H1 (cell line): ENCODE measurements at regions not wholly inside any gene's neighbourhood (a gene's known extent, or its start where the extent isn't known, plus 50 kb on each side); places are given as distances from the start of the nearest gene placed in this dataset.

Experiments used
- CTCF ChIA-PET: fragments of 300-600 bp; sonication (Branson Sonifier 250); formaldehyde crosslinking; loops from one replicate; lab custom pipeline; 2021; ENCODE audit not compliant: partially characterized antibody; lab: Charles Lee
- POLR2A ChIA-PET: fragments of 300-600 bp; sonication (Branson Sonifier 250); formaldehyde crosslinking; loops from one replicate; lab custom pipeline; 2021; ENCODE audit warnings: inconsistent platforms; ENCODE audit not compliant: partially characterized antibody; lab: Charles Lee
- DNase-seq, 2 experiments: peaks; one replicate each; pipeline versions ENCODE4 v3.0.0 to v3.0.0-alpha.2; 2010 to 2022; ENCODE audit warnings: low spot score in 2 of 2, low read depth in 1 of 2, mixed read lengths in 1 of 2
- FAIRE-seq: peaks from 2 replicates; lab custom pipeline; 2011; peaks lifted over from hg19 to GRCh38; lab: Jason Lieb, UNC
- H2AFZ ChIP-seq: 2 replicates; pipeline ENCODE4 v1.8.1; 2012; ENCODE audit warnings: low read length, inconsistent platforms
- H2AK5ac ChIP-seq: 2 replicates; pipeline ENCODE4 v1.6.1; 2013; ENCODE audit warnings: low read depth, low read length
- H2BK120ac ChIP-seq: replicated peaks from 2 replicates; pipeline ENCODE3; 2013; ENCODE audit warnings: low read depth, low read length, inconsistent platforms
- H2BK12ac ChIP-seq: 2 replicates; pipeline ENCODE4 v1.6.1; 2013; ENCODE audit warnings: low read depth, low read length
- H2BK15ac ChIP-seq: 2 replicates; pipeline ENCODE4 v1.6.1; 2013; ENCODE audit warnings: low read length
- H2BK20ac ChIP-seq: 2 replicates; pipeline ENCODE4 v1.6.1; 2013; ENCODE audit warnings: low read length
- H2BK5ac ChIP-seq: 2 replicates; pipeline ENCODE4 v1.6.1; 2013; ENCODE audit warnings: low read depth, low read length
- H3K14ac ChIP-seq: 2 replicates; pipeline ENCODE4 v1.6.1; 2013; ENCODE audit warnings: inconsistent platforms; ENCODE audit not compliant: insufficient read length
- H3K18ac ChIP-seq: 2 replicates; pipeline ENCODE4 v1.6.1; 2013; ENCODE audit warnings: low read length; ENCODE audit errors: extremely low read depth
- H3K23ac ChIP-seq: 2 replicates; pipeline ENCODE4 v1.6.1; 2013; ENCODE audit warnings: inconsistent platforms; ENCODE audit not compliant: insufficient read length
- H3K23me2 ChIP-seq: 2 replicates; pipeline ENCODE4 v1.6.1; 2013; ENCODE audit warnings: low read depth, low read length
- H3K27ac ChIP-seq: 2 replicates; pipeline ENCODE4 v1.6.1; 2011; ENCODE audit warnings: low read depth, low read length, inconsistent platforms
- H3K27me3 ChIP-seq, 4 experiments: replicated peaks in 1 of 4; 1 replicate in 1 of 4; 2 replicates in 3 of 4; pipeline versions ENCODE4 v1.6.1 to v1.8.1; 2011 to 2013; ENCODE audit warnings: low read length in 3 of 4, mild to moderate bottlenecking in 3 of 4, inconsistent platforms in 2 of 4, mixed read lengths in 2 of 4, moderate library complexity in 1 of 4; ENCODE audit not compliant: control insufficient read depth in 3 of 4, insufficient read depth in 3 of 4; ENCODE audit errors: extremely low read depth in 1 of 4
- H3K36me3 ChIP-seq, 4 experiments: 2 replicates each; pipeline versions ENCODE4 v1.6.1 to v1.8.1; 2011 to 2013; ENCODE audit warnings: mild to moderate bottlenecking in 4 of 4, low read length in 3 of 4, moderate library complexity in 2 of 4, control low read depth in 1 of 4, inconsistent platforms in 1 of 4; ENCODE audit not compliant: insufficient read depth in 4 of 4, control insufficient read depth in 2 of 4
- H3K4ac ChIP-seq: replicated peaks from 2 replicates; pipeline ENCODE3; 2013; ENCODE audit warnings: low read length, low read depth, mixed read lengths, inconsistent platforms; ENCODE audit not compliant: insufficient read length
- H3K4me1 ChIP-seq, 4 experiments: replicated peaks in 1 of 4; 1 replicate in 1 of 4; 2 replicates in 3 of 4; pipeline versions ENCODE4 v1.6.1 to v1.8.1; 2011 to 2013; ENCODE audit warnings: low read length in 3 of 4, inconsistent platforms in 2 of 4, mixed read lengths in 1 of 4; ENCODE audit not compliant: insufficient read depth in 4 of 4, control insufficient read depth in 3 of 4
- H3K4me2 ChIP-seq, 2 experiments: 2 replicates each; pipeline versions ENCODE4 v1.6.1 to v1.8.1; 2011 to 2013; ENCODE audit warnings: low read depth in 2 of 2, low read length in 2 of 2, control low read depth in 1 of 2, inconsistent platforms in 1 of 2, mild to moderate bottlenecking in 1 of 2; ENCODE audit not compliant: insufficient read depth in 1 of 2
- H3K4me3 ChIP-seq, 4 experiments: fragments of 200-600, 300-600 bp in 1 of 4; sonication (generic), shearing (Covaris generic), sonication (Bioruptor Twin) in 1 of 4; 2 replicates each; pipeline versions ENCODE4 v1.5.1 to v1.8.1; 2011 to 2016; ENCODE audit warnings: low read length in 4 of 4, low read depth in 3 of 4, control low read depth in 2 of 4, inconsistent platforms in 2 of 4, mild to moderate bottlenecking in 2 of 4, mixed read lengths in 1 of 4, moderate library complexity in 1 of 4; ENCODE audit not compliant: insufficient read depth in 2 of 4; ENCODE audit errors: extremely low read depth in 1 of 4
- H3K56ac ChIP-seq: replicated peaks from 2 replicates; pipeline ENCODE3; 2013; ENCODE audit warnings: low read depth, mild to moderate bottlenecking, mixed read lengths, low read length, inconsistent platforms; ENCODE audit not compliant: insufficient read length
- H3K79me1 ChIP-seq: 2 replicates; pipeline ENCODE4 v1.6.1; 2013; ENCODE audit warnings: low read depth, low read length, control low read depth
- H3K79me2 ChIP-seq, 2 experiments: 2 replicates each; pipeline versions ENCODE4 v1.6.1 to v1.8.1; 2012 to 2013; ENCODE audit warnings: low read length in 2 of 2, mild to moderate bottlenecking in 2 of 2, inconsistent platforms in 1 of 2; ENCODE audit not compliant: insufficient read depth in 2 of 2, control insufficient read depth in 1 of 2
- H3K9ac ChIP-seq, 4 experiments: replicated peaks in 1 of 4; 1 replicate in 1 of 4; 2 replicates in 3 of 4; pipeline versions ENCODE4 v1.6.1 to v1.8.1; 2011 to 2013; ENCODE audit warnings: low read depth in 3 of 4, low read length in 3 of 4, control low read depth in 2 of 4, mild to moderate bottlenecking in 2 of 4, moderate library complexity in 2 of 4, inconsistent platforms in 1 of 4; ENCODE audit errors: extremely low read depth in 1 of 4
- H3K9me3 ChIP-seq, 2 experiments: 2 replicates each; pipeline versions ENCODE4 v1.6.1 to v1.8.1; 2012 to 2013; ENCODE audit warnings: mild to moderate bottlenecking in 2 of 2, moderate library complexity in 2 of 2, control low read depth in 1 of 2, inconsistent platforms in 1 of 2, low read depth in 1 of 2, low read length in 1 of 2, mixed read lengths in 1 of 2; ENCODE audit not compliant: insufficient read depth in 2 of 2
- H4K20me1 ChIP-seq, 2 experiments: replicated peaks in 1 of 2; 2 replicates each; pipeline versions ENCODE3 to v1.8.1; 2011 to 2013; ENCODE audit warnings: inconsistent platforms in 2 of 2, low read length in 2 of 2, mild to moderate bottlenecking in 1 of 2; ENCODE audit not compliant: insufficient read depth in 2 of 2, control insufficient read depth in 1 of 2
- H4K5ac ChIP-seq: 2 replicates; pipeline ENCODE4 v1.6.1; 2013; ENCODE audit warnings: low read length, low read depth, mixed read lengths, inconsistent platforms; ENCODE audit not compliant: insufficient read length
- H4K8ac ChIP-seq: 2 replicates; pipeline ENCODE4 v1.8.0; 2013; ENCODE audit warnings: mild to moderate bottlenecking, moderate library complexity, low read length, inconsistent platforms; ENCODE audit not compliant: insufficient read depth; ENCODE audit errors: extremely low read depth
- H4K91ac ChIP-seq: replicated peaks from 2 replicates; pipeline ENCODE3; 2013; ENCODE audit warnings: low read length, mixed read lengths, inconsistent platforms; ENCODE audit not compliant: insufficient read length
- MAX ChIP-seq: IDR thresholded peaks from 2 replicates; pipeline ENCODE4 v1.6.1; 2012; ENCODE audit warnings: inconsistent platforms
- YY1 ChIP-seq: IDR thresholded peaks from 2 replicates; pipeline ENCODE4 v1.6.1; 2011; ENCODE audit warnings: low read depth, mild to moderate bottlenecking, low read length
- WGBS, 2 experiments: shearing (Covaris generic) in 1 of 2; methylation state at CpG; one replicate each; pipeline versions ENCODE4 v1.1.6 to v1.1.7; 2013 to 2015; ENCODE audit warnings: low lambda C conversion rate in 2 of 2, mixed read lengths in 2 of 2, inconsistent platforms in 1 of 2, low coverage in 1 of 2, missing lambda C conversion rate in 1 of 2; ENCODE audit not compliant: insufficient replicate concordance in 2 of 2, insufficient coverage in 1 of 2, insufficient read length in 1 of 2; ENCODE audit errors: extremely low coverage in 1 of 2, missing lambda C conversion rate in 1 of 2; 5-methylcytosine and 5-hydroxymethylcytosine counted together

- H4K8ac ChIP-seq = no peak overlapping the region
- no peak overlapping the region for H2BK120ac ChIP-seq
- DNase-seq (no peak), FAIRE-seq (no peak)
- H2BK5ac ChIP-seq = no peak overlapping the region
- H3K27ac ChIP-seq = no peak overlapping the region
- ChIA-PET POLR2A (interaction anchor here (0.6 kb wide), 1 partner anchor 110 kb away, joined by 3 read pairs; no protein-coding TSS in a partner anchor), CTCF (interaction anchor here (0.5 to 0.9 kb wide), 3 partner anchors 95 to 194 kb away, joined by 3 read pairs; no protein-coding TSS in a partner anchor)
- TF ChIP-seq MAX = no peak
- TF ChIP-seq YY1 = no peak
- H3K4me1 ChIP-seq = peaks cover 0 to 2% (median 0%) of the 10 kb centered on the region in 4 experiments; a peak in 2 of 7 replicates
- H3K79me2 ChIP-seq = no peaks in the 10 kb centered on the region
- H2BK12ac ChIP-seq = no peak overlapping the region
- no peak overlapping the region for H3K18ac ChIP-seq
- no peaks in the 10 kb centered on the region for H3K9me3 ChIP-seq
- no peaks in the 10 kb centered on the region for H4K20me1 ChIP-seq
- no peak overlapping the region for H3K9ac ChIP-seq
- H2BK20ac ChIP-seq = no peak overlapping the region
- no peak overlapping the region for H3K4ac ChIP-seq
- no peak overlapping the region for H3K14ac ChIP-seq
- no peaks in the 10 kb centered on the region for H3K79me1 ChIP-seq
- H3K56ac ChIP-seq = no peak overlapping the region
- H2BK15ac ChIP-seq = no peak overlapping the region
- H3K4me2 ChIP-seq = no peak overlapping the region
- no peak overlapping the region for H2AFZ ChIP-seq
- H3K23me2 ChIP-seq = no peaks in the 10 kb centered on the region
- no peak overlapping the region for H2AK5ac ChIP-seq
- no peak overlapping the region for H3K23ac ChIP-seq
- 87% methylated on average over 6 of the region's 6 CpGs; no CpG with 5 or more reads in 1 of the 2 experiments for WGBS, 2 experiments
- H3K27me3 ChIP-seq = no peaks in the 10 kb centered on the region
- H3K36me3 ChIP-seq = no peaks in the 10 kb centered on the region
- no peak overlapping the region for H4K5ac ChIP-seq
- H4K91ac ChIP-seq = no peak overlapping the region
- H3K4me3 ChIP-seq = no peak overlapping the region
Measured at GRCh38 chr2:204454672-204455380, 90.4 kb upstream of the PARD3B start.
